ENCODE measurements at regions not wholly inside any gene's neighbourhood (a gene's known extent, or its start where the extent isn't known, plus 50 kb on each side); places are given as distances from the start of the nearest gene placed in this dataset.

- TF ChIP-seq CTCF (IDR thresholded peaks at IDR 0.05) (no peak), POLR2AphosphoS5 (IDR thresholded peaks at IDR 0.05) (no peak)
These were observed 1624.1 kb upstream of the PRR20A start for GRCh38 chr13:55516610-55517009.
